ENCODE measurements at regions not wholly inside any gene's neighbourhood (a gene's known extent, or its start where the extent isn't known, plus 50 kb on each side); places are given as distances from the start of the nearest gene placed in this dataset.
"Not testable (repeated sequence)": the region's sequence is repeated elsewhere in the genome, so short reads cannot be mapped to it uniquely, and the experiment has no call there.

DNA sequence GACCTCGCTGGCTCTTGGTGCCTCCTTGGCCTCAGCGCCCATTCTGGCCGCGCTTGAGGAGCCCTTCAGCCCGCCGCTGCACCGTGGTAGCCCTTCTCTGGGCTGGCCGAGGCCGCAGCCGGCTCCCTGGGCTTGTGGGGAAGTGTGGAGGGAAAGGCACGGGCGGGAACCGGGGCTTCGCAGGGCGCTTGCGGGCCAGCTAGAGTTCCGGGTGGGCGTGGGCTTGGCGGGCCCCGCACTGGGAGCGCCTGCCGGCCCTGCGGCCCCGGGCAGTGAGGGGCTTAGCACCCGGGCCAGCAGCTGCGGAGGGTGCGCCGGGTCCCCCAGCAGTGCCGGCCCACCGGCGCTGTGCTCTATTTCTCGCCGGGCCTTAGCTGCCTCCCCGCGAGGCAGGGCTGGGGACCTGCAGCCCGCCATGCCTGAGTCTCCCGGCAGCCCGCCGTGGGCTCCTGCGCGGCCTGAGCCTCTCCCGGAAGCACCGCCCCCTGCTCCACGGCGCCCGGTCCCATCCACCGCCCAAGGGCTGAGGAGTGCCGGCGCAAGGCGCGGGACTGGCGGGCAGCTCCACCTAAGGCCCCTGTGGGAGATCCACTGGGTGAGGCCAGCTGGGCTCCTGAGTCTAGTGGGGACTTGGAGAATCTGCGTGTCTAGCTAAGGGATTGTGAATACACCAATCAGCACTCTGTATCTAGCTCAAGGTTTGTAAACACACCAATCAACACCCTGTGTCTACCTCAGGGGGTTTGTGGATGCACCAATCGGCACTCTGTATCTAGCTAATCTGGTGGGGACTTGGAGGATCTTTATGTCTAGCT is 141.1 kb downstream of the SLCO4C1 start:
- H3K27ac ChIP-seq; DNase-seq; H3K4me3 ChIP-seq; intact Hi-C loops (cut with DNase I; ENCODE audit: low total_unique reads); H3K9me3 ChIP-seq; H3K27me3 ChIP-seq; H3K4me1 ChIP-seq; H3K36me3 ChIP-seq: not testable (repeated sequence)

DNA sequence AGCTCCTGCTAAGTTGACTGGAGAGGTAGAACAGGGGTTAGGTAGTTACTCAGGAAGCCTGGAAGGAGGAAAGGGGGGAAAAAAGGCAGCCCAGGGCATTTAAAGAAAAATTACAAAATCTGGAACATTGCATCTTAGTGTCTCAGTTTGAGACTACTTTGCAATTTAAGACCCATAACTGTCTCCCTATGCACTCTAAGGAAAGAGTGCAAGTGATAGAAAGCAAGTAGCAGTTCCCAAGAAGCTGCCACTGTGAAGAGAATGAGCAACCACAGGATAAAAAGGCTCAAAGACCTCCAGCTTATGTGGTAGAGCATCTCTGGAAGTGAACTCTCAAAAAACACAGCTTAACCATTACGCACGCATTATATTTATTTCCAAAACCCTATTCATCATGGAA is 141.8 kb downstream of the SLCO4C1 start:
- no peaks in the 10 kb centered on the region for H3K4me1 ChIP-seq
- no peak for DNase-seq
- no peak overlapping the region for H3K27ac ChIP-seq
- H3K36me3 ChIP-seq, result no peaks in the 10 kb centered on the region
- TF ChIP-seq POLR2A (IDR thresholded peaks at IDR 0.05), result no peak
- TF ChIP-seq, protein P1, sequence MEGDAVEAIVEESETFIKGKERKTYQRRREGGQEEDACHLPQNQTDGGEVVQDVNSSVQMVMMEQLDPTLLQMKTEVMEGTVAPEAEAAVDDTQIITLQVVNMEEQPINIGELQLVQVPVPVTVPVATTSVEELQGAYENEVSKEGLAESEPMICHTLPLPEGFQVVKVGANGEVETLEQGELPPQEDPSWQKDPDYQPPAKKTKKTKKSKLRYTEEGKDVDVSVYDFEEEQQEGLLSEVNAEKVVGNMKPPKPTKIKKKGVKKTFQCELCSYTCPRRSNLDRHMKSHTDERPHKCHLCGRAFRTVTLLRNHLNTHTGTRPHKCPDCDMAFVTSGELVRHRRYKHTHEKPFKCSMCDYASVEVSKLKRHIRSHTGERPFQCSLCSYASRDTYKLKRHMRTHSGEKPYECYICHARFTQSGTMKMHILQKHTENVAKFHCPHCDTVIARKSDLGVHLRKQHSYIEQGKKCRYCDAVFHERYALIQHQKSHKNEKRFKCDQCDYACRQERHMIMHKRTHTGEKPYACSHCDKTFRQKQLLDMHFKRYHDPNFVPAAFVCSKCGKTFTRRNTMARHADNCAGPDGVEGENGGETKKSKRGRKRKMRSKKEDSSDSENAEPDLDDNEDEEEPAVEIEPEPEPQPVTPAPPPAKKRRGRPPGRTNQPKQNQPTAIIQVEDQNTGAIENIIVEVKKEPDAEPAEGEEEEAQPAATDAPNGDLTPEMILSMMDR (IDR thresholded peaks at IDR 0.05), result no peak
- H3K27me3 ChIP-seq, result no peaks in the 10 kb centered on the region
- H3K4me3 ChIP-seq, result no peak overlapping the region
- intact Hi-C loops (cut with DNase I; ENCODE audit: low total_unique reads), result no loop called here
- H3K9me3 ChIP-seq, result no peaks in the 10 kb centered on the region

- intact Hi-C loops (cut with DNase I; ENCODE audit: low total_unique reads), result no loop called here
- no peaks in the 10 kb centered on the region for H3K27me3 ChIP-seq
- H3K4me3 ChIP-seq, result no peak overlapping the region
- no peaks in the 10 kb centered on the region for H3K9me3 ChIP-seq
- H3K27ac ChIP-seq, result no peak overlapping the region
- H3K4me1 ChIP-seq, result no peaks in the 10 kb centered on the region
- H3K36me3 ChIP-seq, result no peaks in the 10 kb centered on the region
- no peak for DNase-seq
- no peak for TF ChIP-seq POLR2A (IDR thresholded peaks at IDR 0.05)
- TF ChIP-seq, protein P1 (IDR thresholded peaks at IDR 0.05), result no peak
These were observed 142.9 kb downstream of the SLCO4C1 start for GRCh38 chr5:102153003-102153759.

- TF ChIP-seq POLR2A (IDR thresholded peaks at IDR 0.05), result no peak
- TF ChIP-seq, protein P1 (IDR thresholded peaks at IDR 0.05), result no peak
- no peaks in the 10 kb centered on the region for H3K36me3 ChIP-seq
- H3K9me3 ChIP-seq, result no peaks in the 10 kb centered on the region
- H3K27me3 ChIP-seq, result no peaks in the 10 kb centered on the region
- intact Hi-C loops (cut with DNase I; ENCODE audit: low total_unique reads), result no loop called here
- no peak overlapping the region for H3K4me3 ChIP-seq
- H3K27ac ChIP-seq, result no peak overlapping the region
- DNase-seq, result no peak
- no peaks in the 10 kb centered on the region for H3K4me1 ChIP-seq
These were observed 157.1 kb downstream of the SLCO4C1 start for GRCh38 chr5:102139029-102139428.

GRCh38 chr5:102138243-102138653 is 157.8 kb downstream of the SLCO4C1 start:
- Histone ChIP-seq H3K27me3 (no peaks in the 10 kb centered on the region), H3K4me3 (no peak overlapping the region), H3K36me3 (no peaks in the 10 kb centered on the region), H3K4me1 (no peaks in the 10 kb centered on the region), H3K9me3 (no peaks in the 10 kb centered on the region), H3K27ac (no peak overlapping the region)
- no peak for TF ChIP-seq POLR2A (IDR thresholded peaks at IDR 0.05)
- TF ChIP-seq, protein P1 (IDR thresholded peaks at IDR 0.05), result no peak
- DNase-seq, result no peak
- intact Hi-C loops (cut with DNase I; ENCODE audit: low total_unique reads), result no loop called here

Data from uterus (tissue), 3 donors.